HG03159 (cell line): ENCODE measurements at regions not wholly inside any gene's neighbourhood (a gene's known extent, or its start where the extent isn't known, plus 50 kb on each side); places are given as distances from the start of the nearest gene placed in this dataset.

Experiments used
- ATAC-seq: cut with Tn5 transposase; IDR thresholded peaks from one replicate; pipeline ENCODE4 v1.9.1; 2021; ENCODE audit warnings: mild to moderate bottlenecking, moderate library complexity; ENCODE audit not compliant: unreplicated experiment

- no peak for ATAC-seq
These were observed 63.4 kb upstream of the PPP2R5A start for GRCh38 chr1:212221801-212222200.

- no peak for ATAC-seq
These were observed 61.1 kb upstream of the PPP2R5A start for GRCh38 chr1:212224102-212224501.

- no peak for ATAC-seq
These were observed 59.8 kb upstream of the PPP2R5A start for GRCh38 chr1:212225416-212225815.

- ATAC-seq = no peak
These were observed 59.3 kb upstream of the PPP2R5A start for GRCh38 chr1:212225871-212226302.

GRCh38 chr1:212226467-212226866 is 58.7 kb upstream of the PPP2R5A start:
- no peak for ATAC-seq

GRCh38 chr1:212228076-212228475 is 57.1 kb upstream of the PPP2R5A start:
- no peak for ATAC-seq

- ATAC-seq = no peak
These were observed 56.6 kb upstream of the PPP2R5A start for GRCh38 chr1:212228591-212229119.

- ATAC-seq = no peak
These were observed 55.6 kb upstream of the PPP2R5A start for GRCh38 chr1:212229654-212230053.

GRCh38 chr1:212230329-212230728 is 54.9 kb upstream of the PPP2R5A start:
- ATAC-seq = no peak

GRCh38 chr1:212231372-212231771 is 53.8 kb upstream of the PPP2R5A start:
- ATAC-seq = no peak

GRCh38 chr1:212232090-212232489 is 53.1 kb upstream of the PPP2R5A start:
- no peak for ATAC-seq

- no peak for ATAC-seq
These were observed 51.9 kb upstream of the PPP2R5A start for GRCh38 chr1:212233321-212233720.

GRCh38 chr1:212234431-212235395 is 50.5 kb upstream of the PPP2R5A start:
- ATAC-seq = peak; percentile 55
